ENCODE measurements at regions not wholly inside any gene's neighbourhood (a gene's known extent, or its start where the extent isn't known, plus 50 kb on each side); places are given as distances from the start of the nearest gene placed in this dataset.
A peak's percentile ranks its signal among the peaks of the same experiment; 100 is the strongest.

- Mint-ChIP-seq H3K27ac (no peak overlapping the region), H3K4me1 (peaks cover 0 to 9% (median 2%) of the 10 kb centered on the region in 4 donors), H3K36me3 (no peaks in the 10 kb centered on the region), H3K9me3 (peaks cover 0 to 2% (median 0%) of the 10 kb centered on the region in 8 donors), H3K4me3 (no peak overlapping the region), H3K27me3 (no peaks in the 10 kb centered on the region)
- Histone ChIP-seq H3K36me3 (ENCODE audit: insufficient read depth, low read length) (no peaks in the 10 kb centered on the region), H3K9me3 (ENCODE audit: control insufficient read depth in 1 of 2, low read length in 2 of 2) (no peaks in the 10 kb centered on the region), H3K27ac (ENCODE audit: low read depth, low read length) (no peak overlapping the region), H3K4me1 (ENCODE audit: insufficient read depth, low read length) (no peaks in the 10 kb centered on the region), H3K27me3 (ENCODE audit: insufficient read depth, low read length) (no peaks in the 10 kb centered on the region), H3K4me3 (ENCODE audit: low read length in 2 of 2) (no peak overlapping the region)
- POLR2A ChIA-PET (ENCODE audit: partially characterized antibody): no interaction called here
- CTCF ChIA-PET (ENCODE audit: partially characterized antibody): no interaction called here
- intact Hi-C loops (cut with micrococcal nuclease): no loop called here
- DNase-seq: no peak
Observed at GRCh38 chr7:436367-437128, 83.1 kb downstream of the PDGFA start.

GRCh38 chr7:437329-438251 lies 82.1 kb downstream of the PDGFA start:
- no peak overlapping the region for H3K4me3 ChIP-seq (ENCODE audit: low read length in 2 of 2)
- H3K9me3 Mint-ChIP-seq: peaks cover 0 to 2% (median 0%) of the 10 kb centered on the region in 8 donors
- H3K27me3 Mint-ChIP-seq: no peaks in the 10 kb centered on the region
- H3K4me3 Mint-ChIP-seq: no peak overlapping the region
- no peaks in the 10 kb centered on the region for H3K27me3 ChIP-seq (ENCODE audit: insufficient read depth, low read length)
- H3K4me1 ChIP-seq (ENCODE audit: insufficient read depth, low read length): no peaks in the 10 kb centered on the region
- ChIA-PET CTCF (ENCODE audit: partially characterized antibody) (no interaction called here), POLR2A (ENCODE audit: partially characterized antibody) (no interaction called here)
- no peaks in the 10 kb centered on the region for H3K36me3 ChIP-seq (ENCODE audit: insufficient read depth, low read length)
- peaks cover 0 to 9% (median 2%) of the 10 kb centered on the region in 4 donors for H3K4me1 Mint-ChIP-seq
- H3K36me3 Mint-ChIP-seq: no peaks in the 10 kb centered on the region
- intact Hi-C loops (cut with micrococcal nuclease): no loop called here
- no peak overlapping the region for H3K27ac ChIP-seq (ENCODE audit: low read depth, low read length)
- no peaks in the 10 kb centered on the region for H3K9me3 ChIP-seq (ENCODE audit: control insufficient read depth in 1 of 2, low read length in 2 of 2)
- H3K27ac Mint-ChIP-seq: no peak overlapping the region
- DNase-seq: no peak

- ChIA-PET CTCF (ENCODE audit: partially characterized antibody) (no interaction called here), POLR2A (ENCODE audit: partially characterized antibody) (no interaction called here)
- Histone ChIP-seq H3K9me3 (ENCODE audit: control insufficient read depth in 1 of 2, low read length in 2 of 2) (no peaks in the 10 kb centered on the region), H3K4me1 (ENCODE audit: insufficient read depth, low read length) (no peaks in the 10 kb centered on the region), H3K4me3 (ENCODE audit: low read length in 2 of 2) (no peak overlapping the region), H3K36me3 (ENCODE audit: insufficient read depth, low read length) (no peaks in the 10 kb centered on the region), H3K27ac (ENCODE audit: low read depth, low read length) (no peak overlapping the region), H3K27me3 (ENCODE audit: insufficient read depth, low read length) (no peaks in the 10 kb centered on the region)
- Mint-ChIP-seq H3K9me3 (peaks cover 0 to 2% (median 0%) of the 10 kb centered on the region in 8 donors), H3K27ac (no peak overlapping the region), H3K27me3 (no peaks in the 10 kb centered on the region), H3K36me3 (no peaks in the 10 kb centered on the region), H3K4me1 (peaks cover 0 to 9% (median 2%) of the 10 kb centered on the region in 4 donors), H3K4me3 (no peak overlapping the region)
- intact Hi-C loops (cut with micrococcal nuclease): no loop called here
- DNase-seq: no peak
Observed at GRCh38 chr7:438361-438760, 81.3 kb downstream of the PDGFA start.

GRCh38 chr7:438916-439315 lies 80.7 kb downstream of the PDGFA start:
- Mint-ChIP-seq H3K27me3 (no peaks in the 10 kb centered on the region), H3K36me3 (no peaks in the 10 kb centered on the region), H3K4me3 (no peak overlapping the region), H3K4me1 (peaks cover 0 to 9% (median 2%) of the 10 kb centered on the region in 4 donors), H3K9me3 (peaks cover 0 to 2% (median 0%) of the 10 kb centered on the region in 8 donors), H3K27ac (no peak overlapping the region)
- Histone ChIP-seq H3K36me3 (ENCODE audit: insufficient read depth, low read length) (no peaks in the 10 kb centered on the region), H3K4me1 (ENCODE audit: insufficient read depth, low read length) (no peaks in the 10 kb centered on the region), H3K9me3 (ENCODE audit: control insufficient read depth in 1 of 2, low read length in 2 of 2) (no peaks in the 10 kb centered on the region), H3K27me3 (ENCODE audit: insufficient read depth, low read length) (no peaks in the 10 kb centered on the region), H3K27ac (ENCODE audit: low read depth, low read length) (no peak overlapping the region), H3K4me3 (ENCODE audit: low read length in 2 of 2) (no peak overlapping the region)
- DNase-seq: no peak
- POLR2A ChIA-PET (ENCODE audit: partially characterized antibody): no interaction called here
- CTCF ChIA-PET (ENCODE audit: partially characterized antibody): no interaction called here
- intact Hi-C loops (cut with micrococcal nuclease): no loop called here

- intact Hi-C loops (cut with micrococcal nuclease): no loop called here
- Histone ChIP-seq H3K36me3 (ENCODE audit: insufficient read depth, low read length) (no peaks in the 10 kb centered on the region), H3K27me3 (ENCODE audit: insufficient read depth, low read length) (no peaks in the 10 kb centered on the region), H3K4me1 (ENCODE audit: insufficient read depth, low read length) (no peaks in the 10 kb centered on the region), H3K27ac (ENCODE audit: low read depth, low read length) (no peak overlapping the region), H3K9me3 (ENCODE audit: control insufficient read depth in 1 of 2, low read length in 2 of 2) (no peaks in the 10 kb centered on the region), H3K4me3 (ENCODE audit: low read length in 2 of 2) (no peak overlapping the region)
- Mint-ChIP-seq H3K4me1 (peaks cover 0 to 3% (median under 1%) of the 10 kb centered on the region in 4 donors), H3K4me3 (no peak overlapping the region), H3K9me3 (peaks cover 0 to 2% (median 0%) of the 10 kb centered on the region in 8 donors), H3K27me3 (no peaks in the 10 kb centered on the region), H3K36me3 (no peaks in the 10 kb centered on the region), H3K27ac (peak overlapping the region in 2 of 7 donors; percentile 1 to 72)
- POLR2A ChIA-PET (ENCODE audit: partially characterized antibody): no interaction called here
- CTCF ChIA-PET (ENCODE audit: partially characterized antibody): no interaction called here
- no peak for DNase-seq
Observed at GRCh38 chr7:440059-440749, 79.4 kb downstream of the PDGFA start.

- no peaks in the 10 kb centered on the region for H3K27me3 Mint-ChIP-seq
- no peak for DNase-seq
- H3K4me1 Mint-ChIP-seq: no peaks in the 10 kb centered on the region
- intact Hi-C loops (cut with micrococcal nuclease): no loop called here
- Histone ChIP-seq H3K4me3 (ENCODE audit: low read length in 2 of 2) (no peak overlapping the region), H3K36me3 (ENCODE audit: insufficient read depth, low read length) (no peaks in the 10 kb centered on the region), H3K4me1 (ENCODE audit: insufficient read depth, low read length) (no peaks in the 10 kb centered on the region), H3K27me3 (ENCODE audit: insufficient read depth, low read length) (no peaks in the 10 kb centered on the region), H3K27ac (ENCODE audit: low read depth, low read length) (no peak overlapping the region), H3K9me3 (ENCODE audit: control insufficient read depth in 1 of 2, low read length in 2 of 2) (no peaks in the 10 kb centered on the region)
- H3K36me3 Mint-ChIP-seq: no peaks in the 10 kb centered on the region
- H3K4me3 Mint-ChIP-seq: no peak overlapping the region
- CTCF ChIA-PET (ENCODE audit: partially characterized antibody): interaction anchor here (1.1 kb wide), 1 partner anchor 109 kb away, joined by 4 read pairs; no protein-coding TSS in a partner anchor
- POLR2A ChIA-PET (ENCODE audit: partially characterized antibody): no interaction called here
- no peak overlapping the region for H3K27ac Mint-ChIP-seq
- peaks cover 0 to 2% (median 0%) of the 10 kb centered on the region in 8 donors for H3K9me3 Mint-ChIP-seq
Observed at GRCh38 chr7:441684-442421, 77.8 kb downstream of the PDGFA start.

All from CD4-positive, alpha-beta memory T cell (primary cell).